Chondrocyte (in vitro differentiated cells): ENCODE measurements at regions not wholly inside any gene's neighbourhood (a gene's known extent, or its start where the extent isn't known, plus 50 kb on each side); places are given as distances from the start of the nearest gene placed in this dataset.

Experiments used
- DNase-seq: peaks from one replicate; pipeline ENCODE4 v3.0.0; 2021; ENCODE audit warnings: mixed read lengths, low spot score
- H3K27ac Mint-ChIP-seq: one replicate; pipeline ENCODE4 v1.8.0; 2021; ENCODE audit warnings: mild to moderate bottlenecking, moderate library complexity, mixed read lengths; ENCODE audit not compliant: unreplicated experiment
- H3K27me3 Mint-ChIP-seq: 2 replicates; pipeline ENCODE4 v1.8.0; 2021; ENCODE audit warnings: low read depth, mixed read lengths
- H3K36me3 Mint-ChIP-seq: 2 replicates; pipeline ENCODE4 v1.8.0; 2021; ENCODE audit warnings: low read depth, mixed read lengths
- H3K4me1 Mint-ChIP-seq: 2 replicates; pipeline ENCODE4 v1.8.0; 2021; ENCODE audit warnings: low read depth, mild to moderate bottlenecking, mixed read lengths
- H3K4me3 Mint-ChIP-seq: one replicate; pipeline ENCODE4 v1.8.0; 2021; ENCODE audit warnings: mild to moderate bottlenecking, moderate library complexity, mixed read lengths; ENCODE audit not compliant: unreplicated experiment
- H3K9me3 Mint-ChIP-seq: 2 replicates; pipeline ENCODE4 v1.8.0; 2021; ENCODE audit warnings: low read depth, mixed read lengths
- TF ChIP-seq, protein P1 (sequence below): fragments of 200-600 bp; sonication (generic); IDR thresholded peaks from 2 replicates; pipeline ENCODE4 v1.5.0; 2021; ENCODE audit warnings: antibody characterized with exemption, mild to moderate bottlenecking, moderate library complexity

DNA sequence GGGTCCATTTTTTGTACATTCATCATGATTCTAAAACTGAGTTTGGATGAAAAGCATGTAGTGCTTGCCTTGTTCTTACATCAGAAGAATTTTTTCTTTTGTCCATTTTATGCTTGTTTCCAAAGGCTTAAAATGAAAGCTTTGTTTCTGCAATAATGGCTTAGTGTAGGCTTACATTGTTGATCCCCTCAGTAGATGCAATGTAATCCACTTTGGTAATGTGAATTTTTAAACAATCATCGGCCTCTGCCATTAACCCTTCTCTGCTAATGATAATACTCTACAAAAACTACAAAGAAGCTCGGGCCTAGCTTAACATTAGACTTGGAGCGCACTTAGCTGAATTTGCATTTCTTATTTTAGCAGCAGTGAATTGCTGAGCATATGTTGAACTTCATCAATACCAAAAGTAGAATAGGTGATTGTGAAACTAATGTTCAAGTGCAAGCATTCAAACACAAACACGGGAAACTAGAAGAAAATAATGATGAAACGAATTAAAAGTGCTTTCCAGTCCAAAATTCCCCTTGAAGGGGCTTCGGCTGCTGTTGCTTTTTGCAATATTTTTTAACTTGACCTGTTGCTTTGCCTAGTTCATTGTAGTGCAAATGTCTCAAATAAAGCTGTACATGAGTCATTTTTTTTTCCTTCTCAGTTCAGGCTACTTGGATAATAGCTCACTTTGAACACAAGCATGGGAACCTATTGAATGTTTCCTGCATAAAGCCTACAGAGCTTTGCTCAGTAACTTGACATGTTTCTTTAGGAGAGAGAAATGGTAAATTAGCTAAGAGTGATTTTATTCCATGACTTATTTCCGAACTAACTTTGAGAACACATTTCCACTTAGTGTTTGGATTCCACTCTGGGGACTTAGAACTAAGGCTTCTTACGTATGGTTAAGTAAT lies 66.5 kb downstream of the SLIT2 start:
- TF ChIP-seq, protein P1, sequence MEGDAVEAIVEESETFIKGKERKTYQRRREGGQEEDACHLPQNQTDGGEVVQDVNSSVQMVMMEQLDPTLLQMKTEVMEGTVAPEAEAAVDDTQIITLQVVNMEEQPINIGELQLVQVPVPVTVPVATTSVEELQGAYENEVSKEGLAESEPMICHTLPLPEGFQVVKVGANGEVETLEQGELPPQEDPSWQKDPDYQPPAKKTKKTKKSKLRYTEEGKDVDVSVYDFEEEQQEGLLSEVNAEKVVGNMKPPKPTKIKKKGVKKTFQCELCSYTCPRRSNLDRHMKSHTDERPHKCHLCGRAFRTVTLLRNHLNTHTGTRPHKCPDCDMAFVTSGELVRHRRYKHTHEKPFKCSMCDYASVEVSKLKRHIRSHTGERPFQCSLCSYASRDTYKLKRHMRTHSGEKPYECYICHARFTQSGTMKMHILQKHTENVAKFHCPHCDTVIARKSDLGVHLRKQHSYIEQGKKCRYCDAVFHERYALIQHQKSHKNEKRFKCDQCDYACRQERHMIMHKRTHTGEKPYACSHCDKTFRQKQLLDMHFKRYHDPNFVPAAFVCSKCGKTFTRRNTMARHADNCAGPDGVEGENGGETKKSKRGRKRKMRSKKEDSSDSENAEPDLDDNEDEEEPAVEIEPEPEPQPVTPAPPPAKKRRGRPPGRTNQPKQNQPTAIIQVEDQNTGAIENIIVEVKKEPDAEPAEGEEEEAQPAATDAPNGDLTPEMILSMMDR, result no peak
- no peak overlapping the region for H3K4me3 Mint-ChIP-seq
- DNase-seq, result no peak

DNA sequence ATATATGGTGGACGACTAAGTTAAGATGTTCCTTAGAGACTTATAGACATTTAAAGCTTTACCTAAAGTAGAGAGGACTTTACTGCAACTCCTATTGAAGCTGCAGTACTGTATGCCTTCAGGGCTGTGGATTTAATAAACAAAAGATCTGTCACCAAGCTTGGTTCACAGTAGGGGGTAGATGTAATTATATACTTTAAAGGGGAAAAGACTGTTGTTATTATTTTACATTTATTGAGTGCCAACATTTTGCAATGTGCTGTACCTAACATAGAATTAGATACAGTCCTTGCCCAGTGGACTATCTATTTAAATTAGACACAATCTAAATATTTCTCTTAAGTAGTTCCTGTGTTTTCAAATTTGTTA lies 67.2 kb downstream of the SLIT2 start:
- no peaks in the 10 kb centered on the region for H3K9me3 Mint-ChIP-seq
- H3K27me3 Mint-ChIP-seq, result no peaks in the 10 kb centered on the region
- no peak overlapping the region for H3K4me3 Mint-ChIP-seq
- H3K4me1 Mint-ChIP-seq, result peaks cover 33% of the 10 kb centered on the region
- DNase-seq, result no peak
- H3K36me3 Mint-ChIP-seq, result no peaks in the 10 kb centered on the region
- H3K27ac Mint-ChIP-seq, result no peak overlapping the region
- TF ChIP-seq, protein P1, result no peak

More for the DNA sequence above, 66.5 kb downstream of the SLIT2 start:
- Mint-ChIP-seq H3K9me3 (no peaks in the 10 kb centered on the region), H3K4me1 (peaks cover 33% of the 10 kb centered on the region), H3K36me3 (no peaks in the 10 kb centered on the region), H3K27ac (no peak overlapping the region), H3K27me3 (no peaks in the 10 kb centered on the region)

DNA sequence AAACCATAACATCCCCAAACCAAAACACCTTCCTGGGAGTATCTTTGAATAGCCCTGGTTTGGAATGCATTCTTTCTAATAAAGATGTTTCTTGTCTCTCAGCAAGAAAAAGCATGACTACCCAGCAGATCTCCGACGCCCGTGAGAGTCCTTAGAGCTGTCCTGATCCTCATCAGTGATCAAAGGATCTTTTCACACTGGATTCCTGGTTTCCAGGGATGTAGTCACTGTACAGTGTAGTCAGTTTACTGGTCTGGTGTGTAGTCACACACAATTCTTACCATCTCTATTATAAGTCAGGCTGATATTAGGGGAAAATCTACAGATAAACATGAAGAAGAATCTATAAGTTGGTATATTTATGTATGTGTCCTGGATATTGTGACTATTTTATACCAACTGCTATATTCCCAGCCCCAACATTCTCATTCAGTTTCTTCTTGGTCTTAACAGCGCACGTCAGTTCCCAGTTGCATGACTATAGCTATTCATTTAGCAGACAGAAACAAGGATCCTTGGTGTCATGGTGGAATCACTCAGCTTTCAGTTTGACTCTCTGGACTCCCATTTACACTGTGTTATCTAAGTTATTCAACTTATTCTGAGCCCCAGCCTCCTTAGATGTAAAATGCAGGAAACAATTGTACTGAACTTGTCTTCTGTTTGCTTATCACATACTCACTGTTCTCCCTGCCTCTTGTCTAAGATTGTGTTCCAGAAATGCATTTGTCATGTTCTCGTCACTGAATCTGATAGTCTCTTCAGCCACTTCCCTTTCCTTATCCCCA lies 68.3 kb downstream of the SLIT2 start:
- H3K27me3 Mint-ChIP-seq, result no peaks in the 10 kb centered on the region
- TF ChIP-seq, protein P1, result no peak
- no peaks in the 10 kb centered on the region for H3K9me3 Mint-ChIP-seq
- no peak overlapping the region for H3K4me3 Mint-ChIP-seq
- H3K27ac Mint-ChIP-seq, result no peak overlapping the region
- peaks cover 33% of the 10 kb centered on the region for H3K4me1 Mint-ChIP-seq
- no peaks in the 10 kb centered on the region for H3K36me3 Mint-ChIP-seq
- no peak for DNase-seq

DNA sequence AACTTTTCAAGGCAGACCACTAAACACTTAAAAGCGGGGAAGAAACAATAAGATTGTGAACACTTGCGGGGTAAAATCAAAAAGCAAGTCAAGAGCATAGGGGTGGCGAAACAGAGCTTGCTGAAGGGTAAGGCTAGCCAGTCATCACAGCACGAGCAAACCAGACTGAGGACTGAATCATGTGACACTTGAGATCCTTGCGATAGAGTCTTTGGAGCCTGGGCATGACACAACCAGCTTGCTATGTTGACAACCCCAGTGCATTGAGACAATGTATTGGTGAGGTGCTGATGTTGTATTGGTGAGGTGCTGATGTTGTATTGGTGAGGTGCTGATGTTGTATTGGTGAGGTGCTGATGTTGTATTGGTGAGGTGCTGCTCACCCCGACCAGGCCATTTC lies 72.3 kb downstream of the SLIT2 start:
- Mint-ChIP-seq H3K27ac (no peak overlapping the region), H3K4me1 (peaks cover 17% of the 10 kb centered on the region), H3K27me3 (no peaks in the 10 kb centered on the region), H3K9me3 (no peaks in the 10 kb centered on the region), H3K4me3 (no peak overlapping the region), H3K36me3 (no peaks in the 10 kb centered on the region)
- TF ChIP-seq, protein P1, result no peak
- no peak for DNase-seq

DNA sequence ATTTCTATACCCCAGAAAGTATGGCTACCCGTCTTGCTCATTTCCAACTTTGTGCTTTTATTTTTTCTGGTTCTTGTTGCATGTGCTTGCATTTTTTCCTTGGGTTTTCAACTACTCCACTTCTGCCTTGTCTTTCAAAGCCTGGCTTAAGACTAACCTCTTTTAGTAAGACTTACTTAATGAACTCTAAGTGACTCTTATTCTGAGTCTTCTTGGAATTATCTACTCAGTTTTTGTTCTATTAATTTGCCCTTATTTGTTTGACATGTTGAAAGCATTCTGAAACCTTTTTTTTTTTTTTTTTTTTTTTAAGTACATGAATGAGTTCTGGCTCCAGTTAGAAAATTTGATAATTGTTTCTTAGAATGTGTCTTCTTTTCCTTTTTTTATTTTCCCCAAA lies 74.8 kb downstream of the SLIT2 start:
- no peaks in the 10 kb centered on the region for H3K9me3 Mint-ChIP-seq
- no peaks in the 10 kb centered on the region for H3K36me3 Mint-ChIP-seq
- H3K4me1 Mint-ChIP-seq, result no peaks in the 10 kb centered on the region
- no peaks in the 10 kb centered on the region for H3K27me3 Mint-ChIP-seq
- H3K4me3 Mint-ChIP-seq, result no peak overlapping the region
- no peak for DNase-seq
- TF ChIP-seq, protein P1, result no peak
- no peak overlapping the region for H3K27ac Mint-ChIP-seq
